Hippocampal formation (tissue), 2 donors: ENCODE measurements at regions not wholly inside any gene's neighbourhood (a gene's known extent, or its start where the extent isn't known, plus 50 kb on each side); places are given as distances from the start of the nearest gene placed in this dataset.

Experiments
- DNase-seq, 2 donors: peaks; one replicate each; lab custom pipeline; 2025; lab: John Stamatoyannopoulos, UW

DNA sequence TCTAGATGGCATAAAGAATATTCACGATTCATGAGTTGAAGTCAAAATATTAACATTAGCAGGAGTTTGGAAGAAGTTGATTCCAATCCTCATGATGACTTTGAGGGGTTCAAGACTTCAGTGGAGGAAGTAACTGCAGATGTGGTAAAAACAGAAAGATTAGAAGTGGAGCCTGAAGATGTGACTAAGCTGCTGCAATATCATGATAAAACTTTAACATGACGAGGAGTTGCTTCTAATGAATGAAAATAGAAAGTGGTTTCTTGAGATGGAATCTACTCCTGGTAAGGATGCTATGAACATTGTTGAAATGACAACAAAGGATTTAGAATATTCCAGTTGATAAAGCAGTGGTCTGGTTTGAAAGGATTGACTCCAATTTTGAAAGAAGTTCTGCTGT, 70.1 kb upstream of the TMLHE start:
- no peak for DNase-seq

DNA sequence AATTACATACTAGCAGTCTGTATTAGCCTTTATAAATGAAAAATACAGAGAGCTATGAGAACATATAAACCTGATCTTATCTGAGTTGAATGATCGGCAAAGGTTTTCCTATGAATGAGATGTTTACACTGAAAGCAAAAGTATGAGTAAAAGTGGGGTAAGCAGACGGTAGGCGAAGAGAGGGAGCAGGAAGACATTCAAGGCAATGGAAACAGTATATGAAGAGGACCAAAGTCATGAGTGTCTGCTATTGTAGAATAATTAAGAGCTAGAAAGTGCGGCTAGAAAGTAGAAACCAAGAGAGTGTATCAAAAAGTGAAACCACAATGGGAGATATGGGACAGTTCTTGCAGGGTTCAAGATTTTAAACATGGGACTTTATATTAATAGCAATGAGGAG, 67.0 kb upstream of the TMLHE start:
- DNase-seq: no peak

DNA sequence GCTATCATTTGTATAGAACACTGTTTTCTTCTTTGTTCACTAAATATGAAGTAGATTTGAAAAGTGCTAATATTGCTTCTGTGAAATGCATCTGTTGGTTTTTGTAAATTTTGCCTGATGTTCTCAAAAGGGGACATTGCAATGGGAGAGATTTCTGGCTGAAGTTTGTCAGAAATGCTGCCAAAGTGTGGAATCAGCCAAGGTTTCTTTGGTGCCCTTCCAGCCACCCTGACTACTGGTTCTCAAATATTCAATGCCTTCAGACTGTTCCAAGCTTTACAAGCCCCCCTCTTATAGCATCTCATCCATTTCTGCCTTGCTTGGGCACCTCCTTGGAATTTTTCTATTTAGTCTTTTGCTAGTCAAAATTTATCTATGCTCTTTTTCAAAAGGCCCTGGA, 60.6 kb upstream of the TMLHE start:
- no peak for DNase-seq

DNA sequence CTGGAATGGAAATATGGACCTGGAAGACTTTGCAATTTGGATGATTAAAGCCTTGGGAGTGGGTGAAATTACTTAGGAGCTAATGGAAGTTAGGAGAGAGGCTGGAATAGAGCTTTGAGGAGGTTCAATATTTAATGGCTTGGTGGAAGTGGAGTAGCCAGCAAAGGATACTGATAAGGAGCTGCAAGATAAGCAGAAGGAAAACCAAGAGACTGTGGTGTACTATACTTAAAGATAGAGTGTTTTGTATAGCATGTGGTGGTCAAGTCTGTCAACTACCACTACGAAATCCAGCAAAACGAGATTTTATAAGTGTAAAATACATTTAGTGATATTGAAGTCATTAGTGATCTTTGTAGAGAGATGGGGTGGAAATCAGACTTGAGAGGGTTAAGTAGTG, 54.0 kb upstream of the TMLHE start:
- no peak for DNase-seq
